ENCODE measurements at regions not wholly inside any gene's neighbourhood (a gene's known extent, or its start where the extent isn't known, plus 50 kb on each side); places are given as distances from the start of the nearest gene placed in this dataset.

- DNase-seq (ENCODE audit: low read depth, low spot score): no peak
- Histone ChIP-seq H3K9me3 (replicated peaks; ENCODE audit: control insufficient read depth, insufficient read depth, low read length) (no peaks in the 10 kb centered on the region), H4K20me1 (replicated peaks; ENCODE audit: control insufficient read depth, extremely low read depth, insufficient read depth, low read length) (no peaks in the 10 kb centered on the region), H3K36me3 (ENCODE audit: control insufficient read depth in 2 of 2, extremely low read depth in 1 of 2, insufficient read depth in 2 of 2, low read length in 2 of 2) (no peaks in the 10 kb centered on the region), H3K4me2 (ENCODE audit: insufficient read depth, low read length) (no peak overlapping the region), H2AFZ (ENCODE audit: low read depth, low read length) (no peak overlapping the region), H3K9me1 (replicated peaks; ENCODE audit: control insufficient read depth, extremely low read depth, insufficient read depth, low read length) (no peaks in the 10 kb centered on the region), H3K9ac (replicated peaks; ENCODE audit: extremely low read depth, insufficient read depth, low read length) (no peak overlapping the region), H3K79me2 (ENCODE audit: control insufficient read depth, insufficient read depth, low read length) (no peaks in the 10 kb centered on the region), H3K27me3 (ENCODE audit: control insufficient read depth in 2 of 2, insufficient read depth in 2 of 2, low read length in 2 of 2) (no peaks in the 10 kb centered on the region), H3K4me1 (ENCODE audit: control insufficient read depth, extremely low read depth, insufficient read depth, low read length) (peaks cover 9% of the 10 kb centered on the region), H3K27ac (ENCODE audit: insufficient read depth, low read depth, low read length) (no peak overlapping the region), H3K4me3 (replicated peaks in 1 of 3; ENCODE audit: insufficient read depth in 1 of 3, low read depth in 1 of 3, low read length in 3 of 3) (no peak overlapping the region)
- ChIA-PET CTCF (no interaction called here), POLR2A (no interaction called here)
- BruUV-seq (replicated peaks): no TSS peak
- intact Hi-C loops (cut with micrococcal nuclease) (no loop called here), dilution Hi-C loops (cut with MboI; ENCODE audit: extremely low pct_ligation_motif_present, low sequenced_read_pairs) (no loop called here)
- no peak for FAIRE-seq
- TF ChIP-seq MYC (IDR thresholded peaks at IDR 0.05; ENCODE audit: low read depth, low read length): no peak
- TF ChIP-seq GATA2 (IDR thresholded peaks at IDR 0.05; ENCODE audit: insufficient read depth, insufficient read length, low read depth, low read length): no peak
- TF ChIP-seq POLR2AphosphoS5 (IDR thresholded peaks at IDR 0.05; ENCODE audit: insufficient read depth, low read depth, low read length): no peak
- TF ChIP-seq POLR2A (IDR thresholded peaks at IDR 0.05; ENCODE audit: low read depth, low read length): no peak
- TF ChIP-seq FOS (IDR thresholded peaks at IDR 0.05; ENCODE audit: borderline replicate concordance, insufficient read depth, low read length): no peak
- no peak for TF ChIP-seq MAX (IDR thresholded peaks at IDR 0.05; ENCODE audit: insufficient read depth, insufficient read length)
- TF ChIP-seq JUN (IDR thresholded peaks at IDR 0.05; ENCODE audit: borderline replicate concordance, insufficient read depth, insufficient read length, low read depth): no peak
- TF ChIP-seq EZH2 (IDR thresholded peaks at IDR 0.05; ENCODE audit: borderline replicate concordance, low read depth, low read length, severe bottlenecking): no peak
- no peak for TF ChIP-seq CTCF (IDR thresholded peaks at IDR 0.05; ENCODE audit: extremely low read depth in 1 of 2, insufficient read depth in 1 of 2, low read depth in 1 of 2, low read length in 2 of 2)
These were observed 90.2 kb upstream of the RUNX1 start for GRCh38 chr21:35139382-35139715.

Data from endothelial cell of umbilical vein (primary cell).